ENCODE measurements at regions not wholly inside any gene's neighbourhood (a gene's known extent, or its start where the extent isn't known, plus 50 kb on each side); places are given as distances from the start of the nearest gene placed in this dataset.

DNA sequence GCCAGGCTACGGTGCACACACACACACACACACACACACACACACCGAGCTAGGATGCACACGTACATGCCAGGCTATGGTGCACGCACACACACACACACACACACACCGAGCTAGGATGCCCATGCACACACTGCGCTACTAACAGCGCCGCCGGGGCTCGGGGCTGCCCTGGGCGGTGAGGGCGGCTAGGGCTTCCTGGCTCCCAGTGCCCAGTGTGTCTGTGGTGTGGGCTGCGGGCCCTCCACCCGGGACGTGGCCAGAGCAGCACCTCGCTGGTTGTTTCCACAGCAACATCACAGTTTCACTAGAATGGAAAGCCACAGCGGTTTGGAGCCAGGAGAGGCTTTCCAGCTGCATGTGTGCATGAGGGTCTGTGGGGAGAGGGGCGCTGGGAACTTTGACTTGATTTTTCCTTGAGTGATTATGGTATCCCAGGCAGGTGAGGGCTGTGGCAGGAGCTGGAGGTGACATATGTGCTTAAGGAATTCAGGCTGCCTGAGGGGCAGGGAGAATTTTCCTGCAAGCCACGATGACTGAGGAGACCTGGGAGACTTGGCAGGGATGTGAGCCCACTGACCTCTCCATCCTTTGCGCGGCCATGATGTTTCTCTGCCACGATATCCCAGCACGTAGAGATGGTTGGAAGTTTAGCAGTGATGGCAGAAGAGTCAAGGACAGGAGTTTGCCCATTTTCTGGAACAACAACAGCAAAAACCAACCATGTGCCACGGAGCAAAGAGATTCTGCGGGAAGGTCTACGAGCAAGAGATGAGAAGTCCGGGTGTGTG lies 195.9 kb downstream of the SNX19 start:
- TF ChIP-seq, protein P1, sequence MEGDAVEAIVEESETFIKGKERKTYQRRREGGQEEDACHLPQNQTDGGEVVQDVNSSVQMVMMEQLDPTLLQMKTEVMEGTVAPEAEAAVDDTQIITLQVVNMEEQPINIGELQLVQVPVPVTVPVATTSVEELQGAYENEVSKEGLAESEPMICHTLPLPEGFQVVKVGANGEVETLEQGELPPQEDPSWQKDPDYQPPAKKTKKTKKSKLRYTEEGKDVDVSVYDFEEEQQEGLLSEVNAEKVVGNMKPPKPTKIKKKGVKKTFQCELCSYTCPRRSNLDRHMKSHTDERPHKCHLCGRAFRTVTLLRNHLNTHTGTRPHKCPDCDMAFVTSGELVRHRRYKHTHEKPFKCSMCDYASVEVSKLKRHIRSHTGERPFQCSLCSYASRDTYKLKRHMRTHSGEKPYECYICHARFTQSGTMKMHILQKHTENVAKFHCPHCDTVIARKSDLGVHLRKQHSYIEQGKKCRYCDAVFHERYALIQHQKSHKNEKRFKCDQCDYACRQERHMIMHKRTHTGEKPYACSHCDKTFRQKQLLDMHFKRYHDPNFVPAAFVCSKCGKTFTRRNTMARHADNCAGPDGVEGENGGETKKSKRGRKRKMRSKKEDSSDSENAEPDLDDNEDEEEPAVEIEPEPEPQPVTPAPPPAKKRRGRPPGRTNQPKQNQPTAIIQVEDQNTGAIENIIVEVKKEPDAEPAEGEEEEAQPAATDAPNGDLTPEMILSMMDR (IDR thresholded peaks at IDR 0.05; ENCODE audit: borderline replicate concordance, extremely low read depth, low read length, poor library complexity, severe bottlenecking), result no peak
- TF ChIP-seq EZH2 (IDR thresholded peaks at IDR 0.05; ENCODE audit: borderline replicate concordance, low read depth, low read length, severe bottlenecking), result no peak
